COR-L47 (cell line): ENCODE measurements at regions not wholly inside any gene's neighbourhood (a gene's known extent, or its start where the extent isn't known, plus 50 kb on each side); places are given as distances from the start of the nearest gene placed in this dataset.

Experiments
- DNase-seq: peaks from one replicate; lab custom pipeline; 2025; lab: John Stamatoyannopoulos, UW

GRCh38 chr10:6640433-6641040 lies 60.5 kb upstream of the PRKCQ start:
- DNase-seq: no peak

GRCh38 chr10:6637053-6637452 lies 57.0 kb upstream of the PRKCQ start:
- DNase-seq: no peak

- no peak for DNase-seq
Measured at GRCh38 chr10:6635784-6636183, 55.7 kb upstream of the PRKCQ start.
